IPS-15b (cell line): ENCODE measurements at regions not wholly inside any gene's neighbourhood (a gene's known extent, or its start where the extent isn't known, plus 50 kb on each side); places are given as distances from the start of the nearest gene placed in this dataset.

Source experiments
- H3K27me3 ChIP-seq: one replicate; pipeline ENCODE4 v1.6.1; 2013; ENCODE audit warnings: low read length; ENCODE audit not compliant: control insufficient read depth, insufficient read depth
- H3K36me3 ChIP-seq: one replicate; pipeline ENCODE4 v1.6.1; 2013; ENCODE audit warnings: low read length; ENCODE audit not compliant: control insufficient read depth, insufficient read depth
- H3K4me1 ChIP-seq: one replicate; pipeline ENCODE4 v1.6.1; 2013; ENCODE audit warnings: mild to moderate bottlenecking, low read length; ENCODE audit not compliant: control insufficient read depth, insufficient read depth
- H3K4me3 ChIP-seq: one replicate; pipeline ENCODE4 v1.5.1; 2013; ENCODE audit warnings: low read depth, low read length
- H3K9ac ChIP-seq: one replicate; pipeline ENCODE4 v1.6.1; 2013; ENCODE audit warnings: low read depth, mild to moderate bottlenecking, low read length
- H3K9me3 ChIP-seq: one replicate; pipeline ENCODE4 v1.6.1; 2013; ENCODE audit warnings: mild to moderate bottlenecking, low read length; ENCODE audit not compliant: control insufficient read depth, insufficient read depth

- no peaks in the 10 kb centered on the region for H3K27me3 ChIP-seq
- H3K36me3 ChIP-seq, result no peaks in the 10 kb centered on the region
- no peaks in the 10 kb centered on the region for H3K4me1 ChIP-seq
- H3K9ac ChIP-seq, result no peak overlapping the region
- H3K4me3 ChIP-seq, result no peak overlapping the region
- H3K9me3 ChIP-seq, result peaks cover 4% of the 10 kb centered on the region
Measured at GRCh38 chr6:66740346-66740745, 1033.3 kb upstream of the EYS start.

DNA sequence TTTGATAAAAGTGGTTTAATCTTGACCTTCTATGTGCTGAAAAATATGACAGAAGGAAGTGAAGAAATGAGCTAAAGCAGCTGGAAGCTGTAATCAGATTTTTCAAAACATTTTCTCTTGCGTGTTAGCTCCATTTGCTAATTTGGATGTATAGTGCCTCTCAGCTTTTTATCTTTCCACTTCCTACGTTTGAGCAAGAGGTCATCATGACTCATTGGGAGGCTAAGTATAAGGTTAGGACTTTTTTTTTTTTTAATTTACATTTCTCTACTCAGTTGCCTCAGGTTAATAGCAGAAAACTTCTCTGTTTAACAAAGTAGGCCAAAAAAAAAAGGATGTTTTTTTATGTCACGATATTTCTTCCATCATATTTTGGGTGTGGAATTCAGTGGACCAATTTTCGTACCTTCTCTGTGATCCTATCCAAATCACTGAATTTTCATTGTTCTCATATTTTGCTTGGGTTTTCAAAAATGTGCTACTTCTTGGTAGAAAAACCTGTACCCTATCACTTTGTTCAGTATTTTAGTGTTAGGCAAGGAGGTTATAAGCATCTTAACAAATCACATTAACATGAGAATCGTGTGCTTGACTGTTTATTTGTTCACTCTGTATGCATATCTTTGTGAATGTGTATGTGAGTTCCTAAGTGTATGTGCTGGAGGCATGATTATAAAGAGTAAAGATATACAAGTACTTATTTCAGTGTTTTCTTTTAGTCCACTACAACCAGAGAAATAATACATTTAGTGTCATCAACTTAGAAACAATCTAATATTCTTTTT lies 1028.3 kb upstream of the EYS start:
- no peak overlapping the region for H3K9ac ChIP-seq

GRCh38 chr6:66731310-66731709 lies 1024.3 kb upstream of the EYS start:
- Histone ChIP-seq H3K27me3 (no peaks in the 10 kb centered on the region), H3K36me3 (no peaks in the 10 kb centered on the region), H3K4me3 (no peak overlapping the region), H3K9me3 (no peaks in the 10 kb centered on the region), H3K4me1 (no peaks in the 10 kb centered on the region), H3K9ac (no peak overlapping the region)

More for the DNA sequence above, 1028.3 kb upstream of the EYS start:
- Histone ChIP-seq H3K4me1 (no peaks in the 10 kb centered on the region), H3K36me3 (no peaks in the 10 kb centered on the region), H3K27me3 (no peaks in the 10 kb centered on the region), H3K9me3 (peaks cover 4% of the 10 kb centered on the region), H3K4me3 (no peak overlapping the region)

GRCh38 chr6:66725670-66726069 lies 1018.6 kb upstream of the EYS start:
- Histone ChIP-seq H3K36me3 (no peaks in the 10 kb centered on the region), H3K4me1 (no peaks in the 10 kb centered on the region), H3K9me3 (no peaks in the 10 kb centered on the region), H3K27me3 (no peaks in the 10 kb centered on the region), H3K9ac (no peak overlapping the region), H3K4me3 (no peak overlapping the region)

- Histone ChIP-seq H3K27me3 (no peaks in the 10 kb centered on the region), H3K4me1 (no peaks in the 10 kb centered on the region), H3K9ac (no peak overlapping the region), H3K9me3 (no peaks in the 10 kb centered on the region), H3K36me3 (no peaks in the 10 kb centered on the region), H3K4me3 (no peak overlapping the region)
Measured at GRCh38 chr6:66717801-66718200, 1010.8 kb upstream of the EYS start.

GRCh38 chr6:66699385-66699784 lies 992.4 kb upstream of the EYS start:
- H3K9ac ChIP-seq, result no peak overlapping the region

DNA sequence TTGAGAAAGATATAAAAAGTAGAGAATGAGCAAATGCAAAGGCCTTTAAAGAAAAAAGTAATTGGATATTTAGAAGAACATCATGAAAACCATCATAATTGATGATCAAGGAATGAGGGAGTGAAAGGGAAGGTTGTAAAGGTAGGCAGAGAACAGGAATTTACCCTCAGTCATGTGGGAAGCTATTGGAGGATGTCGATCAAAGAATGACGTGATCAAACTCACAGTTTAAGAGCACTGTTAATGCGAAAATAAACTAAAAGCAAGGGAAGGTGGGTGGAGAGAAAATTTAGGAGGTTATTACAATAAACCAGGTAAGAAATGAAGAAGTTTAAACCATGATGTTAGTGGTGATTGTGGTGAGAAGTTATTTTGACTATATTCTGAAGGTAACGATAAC lies 982.6 kb upstream of the EYS start:
- Histone ChIP-seq H3K9me3 (no peaks in the 10 kb centered on the region), H3K36me3 (no peaks in the 10 kb centered on the region), H3K9ac (no peak overlapping the region), H3K27me3 (no peaks in the 10 kb centered on the region), H3K4me1 (no peaks in the 10 kb centered on the region), H3K4me3 (no peak overlapping the region)

More at GRCh38 chr6:66699385-66699784, 992.4 kb upstream of the EYS start:
- Histone ChIP-seq H3K4me3 (no peak overlapping the region), H3K36me3 (no peaks in the 10 kb centered on the region), H3K27me3 (no peaks in the 10 kb centered on the region), H3K9me3 (peaks cover 3% of the 10 kb centered on the region), H3K4me1 (no peaks in the 10 kb centered on the region)

GRCh38 chr6:66687611-66688140 lies 980.6 kb upstream of the EYS start:
- Histone ChIP-seq H3K36me3 (no peaks in the 10 kb centered on the region), H3K9ac (no peak overlapping the region), H3K9me3 (no peaks in the 10 kb centered on the region), H3K27me3 (no peaks in the 10 kb centered on the region), H3K4me1 (no peaks in the 10 kb centered on the region), H3K4me3 (no peak overlapping the region)

DNA sequence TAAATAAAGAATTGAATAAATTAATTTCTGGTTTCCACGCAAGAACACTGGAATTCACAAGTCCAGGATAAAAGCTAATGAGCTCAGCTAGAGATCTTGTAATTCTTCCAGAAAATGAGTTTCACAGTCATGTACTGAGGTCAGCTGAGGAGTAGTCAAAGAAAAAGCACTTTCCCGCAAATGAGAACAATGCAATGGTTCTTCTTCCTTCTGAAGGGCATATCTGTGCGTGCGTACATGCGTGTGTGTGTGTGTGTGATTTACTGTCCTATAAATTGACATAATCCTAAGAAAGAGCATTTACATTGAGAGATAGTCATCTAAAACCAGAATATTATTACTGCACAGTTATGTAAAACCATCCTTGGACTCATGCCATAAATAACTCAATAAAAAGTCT lies 968.9 kb upstream of the EYS start:
- Histone ChIP-seq H3K4me3 (no peak overlapping the region), H3K36me3 (no peaks in the 10 kb centered on the region), H3K27me3 (no peaks in the 10 kb centered on the region), H3K9ac (no peak overlapping the region), H3K9me3 (peaks cover 6% of the 10 kb centered on the region), H3K4me1 (no peaks in the 10 kb centered on the region)

DNA sequence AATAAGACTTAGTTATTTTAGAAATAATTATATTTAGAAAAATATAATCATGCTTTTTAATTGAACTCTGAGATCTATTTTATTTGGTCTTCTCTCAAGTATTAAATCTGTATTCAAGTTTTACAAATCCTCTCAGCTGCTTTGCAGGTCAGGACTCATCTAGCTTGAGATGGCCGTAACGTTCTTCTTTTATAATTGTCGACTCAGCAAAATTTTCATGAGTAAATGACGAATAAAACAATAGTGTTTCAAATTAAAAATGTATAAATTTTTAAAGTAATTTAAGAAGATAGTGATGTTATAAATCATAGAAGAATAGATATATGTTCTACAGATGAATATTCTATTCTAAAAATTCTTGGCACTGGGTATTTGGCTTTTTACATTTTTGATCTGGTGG lies 957.1 kb upstream of the EYS start:
- H3K9me3 ChIP-seq, result no peaks in the 10 kb centered on the region
- no peak overlapping the region for H3K4me3 ChIP-seq
- H3K4me1 ChIP-seq, result no peaks in the 10 kb centered on the region
- no peaks in the 10 kb centered on the region for H3K36me3 ChIP-seq
- no peak overlapping the region for H3K9ac ChIP-seq
- no peaks in the 10 kb centered on the region for H3K27me3 ChIP-seq

DNA sequence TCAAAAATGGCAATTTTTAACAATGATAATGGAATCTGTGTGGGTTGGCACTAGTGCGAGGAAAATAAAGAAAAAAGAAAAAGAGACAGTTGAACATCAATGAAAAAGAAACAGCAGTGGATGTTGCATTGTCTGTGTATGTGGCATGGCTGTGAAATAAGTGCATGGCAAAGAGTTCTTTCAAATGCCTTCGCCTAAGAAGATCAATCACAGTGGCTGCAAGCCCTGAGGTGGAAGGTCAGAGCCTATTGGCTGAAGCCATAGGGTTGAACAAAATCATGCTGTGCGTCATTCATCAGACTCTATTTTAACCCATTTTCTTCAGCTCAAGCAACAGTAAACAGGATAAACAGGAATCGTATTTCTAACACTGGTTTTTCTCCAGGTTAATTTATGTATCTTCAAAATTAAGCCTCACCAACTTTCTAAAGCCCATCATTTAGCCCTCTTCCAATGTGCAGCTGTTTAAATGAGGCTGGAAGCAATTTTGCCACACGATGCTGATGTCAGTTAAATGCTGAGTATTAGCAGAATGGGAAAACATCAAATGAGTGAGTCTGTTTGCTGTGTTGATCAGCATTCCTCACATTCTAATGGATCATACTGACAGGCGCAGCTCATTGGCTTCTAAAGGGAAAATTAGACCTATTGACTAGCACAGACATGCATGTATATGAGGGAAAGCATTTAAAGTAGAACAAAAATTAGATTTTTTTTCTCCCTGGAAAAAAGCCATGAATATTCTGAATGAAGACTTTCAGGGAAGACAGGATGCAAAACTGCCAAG lies 955.9 kb upstream of the EYS start:
- Histone ChIP-seq H3K27me3 (no peaks in the 10 kb centered on the region), H3K9me3 (no peaks in the 10 kb centered on the region), H3K4me1 (no peaks in the 10 kb centered on the region), H3K36me3 (no peaks in the 10 kb centered on the region), H3K9ac (no peak overlapping the region), H3K4me3 (no peak overlapping the region)

- no peaks in the 10 kb centered on the region for H3K9me3 ChIP-seq
- H3K4me3 ChIP-seq, result no peak overlapping the region
- no peaks in the 10 kb centered on the region for H3K27me3 ChIP-seq
- H3K4me1 ChIP-seq, result no peaks in the 10 kb centered on the region
- H3K9ac ChIP-seq, result no peak overlapping the region
- H3K36me3 ChIP-seq, result no peaks in the 10 kb centered on the region
Measured at GRCh38 chr6:66662196-66662595, 955.2 kb upstream of the EYS start.
